Body of pancreas (tissue), 4 donors: ENCODE measurements at regions not wholly inside any gene's neighbourhood (a gene's known extent, or its start where the extent isn't known, plus 50 kb on each side); places are given as distances from the start of the nearest gene placed in this dataset.

Experiments
- POLR2A ChIP-seq, 3 donors: fragments of 450-650 bp; IDR thresholded peaks; one replicate each; pipeline ENCODE4 v1.6.1; 2016; ENCODE audit warnings: antibody characterized with exemption in 3 of 3, mild to moderate bottlenecking in 2 of 3
- TF ChIP-seq, protein P1 (sequence below), 7 experiments: fragments of 450-650 bp in 4 of 7; fragments of 200-600 bp in 3 of 7; sonication (generic) in 3 of 7; IDR thresholded peaks; one replicate each; pipeline ENCODE4 v1.5.1; 2016 to 2019; ENCODE audit warnings: antibody characterized with exemption in 7 of 7

DNA sequence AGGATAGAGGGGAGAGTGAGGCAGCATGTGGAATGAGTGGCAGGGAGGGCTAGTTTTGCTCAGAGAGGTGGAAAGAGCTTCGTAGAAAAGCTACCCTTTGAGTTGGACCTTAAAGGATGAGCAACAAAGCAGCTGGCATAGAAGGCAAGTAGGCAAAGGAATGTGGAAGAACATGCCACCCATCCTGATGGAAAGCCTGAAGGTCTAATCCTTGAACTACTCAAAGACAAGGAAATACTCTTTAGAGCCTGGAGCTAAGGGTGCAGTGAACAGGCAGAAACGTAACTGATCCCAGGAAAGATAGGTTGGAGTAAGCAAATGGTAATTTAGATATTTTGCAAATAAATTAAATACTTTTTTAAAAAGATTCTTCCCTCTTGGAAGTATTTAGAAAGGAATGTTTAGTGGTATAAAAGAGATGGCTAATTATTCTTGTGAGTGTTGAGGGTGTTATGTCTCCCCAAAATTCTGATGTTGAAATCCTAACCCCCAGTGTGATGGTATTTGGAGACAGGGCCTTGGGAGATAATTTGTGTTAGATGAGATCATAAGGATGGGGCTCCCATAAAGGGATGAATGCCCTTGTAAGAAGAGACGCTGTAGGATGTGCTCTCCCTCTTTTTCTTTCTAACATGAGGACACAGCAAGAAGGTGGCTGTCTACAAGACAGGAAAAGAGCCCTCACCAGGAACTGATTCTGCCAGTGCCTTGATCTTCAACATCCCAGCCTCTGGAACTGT lies 308.1 kb upstream of the RUNX1 start:
- TF ChIP-seq, protein P1, sequence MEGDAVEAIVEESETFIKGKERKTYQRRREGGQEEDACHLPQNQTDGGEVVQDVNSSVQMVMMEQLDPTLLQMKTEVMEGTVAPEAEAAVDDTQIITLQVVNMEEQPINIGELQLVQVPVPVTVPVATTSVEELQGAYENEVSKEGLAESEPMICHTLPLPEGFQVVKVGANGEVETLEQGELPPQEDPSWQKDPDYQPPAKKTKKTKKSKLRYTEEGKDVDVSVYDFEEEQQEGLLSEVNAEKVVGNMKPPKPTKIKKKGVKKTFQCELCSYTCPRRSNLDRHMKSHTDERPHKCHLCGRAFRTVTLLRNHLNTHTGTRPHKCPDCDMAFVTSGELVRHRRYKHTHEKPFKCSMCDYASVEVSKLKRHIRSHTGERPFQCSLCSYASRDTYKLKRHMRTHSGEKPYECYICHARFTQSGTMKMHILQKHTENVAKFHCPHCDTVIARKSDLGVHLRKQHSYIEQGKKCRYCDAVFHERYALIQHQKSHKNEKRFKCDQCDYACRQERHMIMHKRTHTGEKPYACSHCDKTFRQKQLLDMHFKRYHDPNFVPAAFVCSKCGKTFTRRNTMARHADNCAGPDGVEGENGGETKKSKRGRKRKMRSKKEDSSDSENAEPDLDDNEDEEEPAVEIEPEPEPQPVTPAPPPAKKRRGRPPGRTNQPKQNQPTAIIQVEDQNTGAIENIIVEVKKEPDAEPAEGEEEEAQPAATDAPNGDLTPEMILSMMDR (IDR thresholded peaks at IDR 0.05): no peak
- no peak for TF ChIP-seq POLR2A (IDR thresholded peaks at IDR 0.05)
